Thymus (tissue), 11 donors: ENCODE measurements at regions not wholly inside any gene's neighbourhood (a gene's known extent, or its start where the extent isn't known, plus 50 kb on each side); places are given as distances from the start of the nearest gene placed in this dataset.

Experiments used
- DNase-seq, 9 donors: peaks; one replicate each; pipeline ENCODE4 v3.0.0-alpha.2; 2013; ENCODE audit warnings: low spot score in 9 of 9, low read depth in 6 of 9, missing footprints in 1 of 9
- H3K27ac ChIP-seq, 2 donors: one replicate each; pipeline ENCODE4 v1.5.1; 2013; ENCODE audit warnings: control low read depth in 1 of 2, low read depth in 1 of 2, low read length in 1 of 2, mild to moderate bottlenecking in 1 of 2, moderate library complexity in 1 of 2
- H3K27me3 ChIP-seq, 2 donors: one replicate each; pipeline ENCODE4 v1.5.1; 2013; ENCODE audit warnings: low read length in 1 of 2; ENCODE audit not compliant: control insufficient read depth in 2 of 2, insufficient read depth in 1 of 2
- H3K36me3 ChIP-seq, 2 donors: one replicate each; pipeline ENCODE4 v1.5.1; 2013; ENCODE audit warnings: low read length in 1 of 2, mild to moderate bottlenecking in 1 of 2, moderate library complexity in 1 of 2; ENCODE audit not compliant: control insufficient read depth in 2 of 2, insufficient read depth in 2 of 2
- H3K4me1 ChIP-seq, 2 donors: one replicate each; pipeline ENCODE4 v1.5.1; 2013; ENCODE audit warnings: low read length in 2 of 2; ENCODE audit not compliant: control insufficient read depth in 2 of 2, insufficient read depth in 2 of 2
- H3K4me3 ChIP-seq, 2 donors: one replicate each; pipeline ENCODE4 v1.5.1; 2013; ENCODE audit warnings: low read length in 2 of 2, control low read depth in 1 of 2, mild to moderate bottlenecking in 1 of 2
- H3K9me3 ChIP-seq, 2 donors: one replicate each; pipeline ENCODE4 v1.5.1; 2013; ENCODE audit warnings: low read length in 1 of 2, mild to moderate bottlenecking in 1 of 2; ENCODE audit not compliant: control insufficient read depth in 2 of 2, insufficient read depth in 1 of 2
- WGBS: extraction: QIAGEN DNeasy Blood & Tissue Kit; methylation state at CpG from one replicate; pipeline ENCODE4 v1.1.7; 2013; 5-methylcytosine and 5-hydroxymethylcytosine counted together
- donor health status: healthy.

DNA sequence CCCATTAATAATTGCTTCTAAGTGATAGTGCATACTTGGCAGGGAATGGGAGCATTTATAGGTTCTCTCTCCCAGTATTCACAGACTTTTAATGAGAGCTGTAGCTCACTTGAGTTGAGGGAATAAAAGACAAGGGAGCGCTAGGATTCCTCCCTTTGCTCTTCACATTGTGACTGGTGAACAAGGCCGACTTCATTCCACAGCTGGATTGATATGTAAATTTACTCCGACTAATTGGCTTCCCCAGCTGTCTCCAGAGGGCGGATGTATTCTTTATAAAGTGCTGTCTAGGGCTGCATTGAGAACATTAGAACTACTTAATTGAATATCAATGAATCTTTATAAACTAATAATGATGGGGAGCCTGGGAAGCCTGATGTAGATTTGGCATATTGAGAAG, 63.4 kb downstream of the GPR50 start:
- no peak overlapping the region for H3K4me3 ChIP-seq
- H3K36me3 ChIP-seq: no peaks in the 10 kb centered on the region
- DNase-seq: no peak
- H3K9me3 ChIP-seq: no peaks in the 10 kb centered on the region
- H3K27me3 ChIP-seq: no peaks in the 10 kb centered on the region
- H3K27ac ChIP-seq: no peak overlapping the region
- no peaks in the 10 kb centered on the region for H3K4me1 ChIP-seq
- 18% methylated on average over 4 of the region's 4 CpGs for WGBS

DNA sequence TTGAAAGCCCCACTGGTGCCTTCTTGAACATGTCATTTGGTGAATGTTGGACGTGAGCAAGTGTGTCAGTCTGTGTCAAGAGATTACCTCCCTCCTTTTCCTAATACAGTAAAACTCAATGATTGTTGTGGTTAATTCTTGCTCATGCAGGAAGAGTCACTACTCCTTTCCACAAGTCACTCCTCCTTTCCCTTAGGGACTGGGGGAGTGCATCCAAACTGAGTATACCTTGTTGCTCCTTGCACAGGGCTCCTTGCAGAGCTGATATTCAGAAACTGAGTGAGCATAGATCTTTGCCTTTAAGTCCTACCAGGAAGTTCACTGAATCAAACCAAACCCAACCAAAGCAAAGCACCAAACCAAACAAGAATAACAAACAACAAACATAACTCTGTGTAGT, 63.9 kb downstream of the GPR50 start:
- DNase-seq: no peak
- H3K9me3 ChIP-seq: no peaks in the 10 kb centered on the region
- no peaks in the 10 kb centered on the region for H3K36me3 ChIP-seq
- no peak overlapping the region for H3K4me3 ChIP-seq
- no peaks in the 10 kb centered on the region for H3K27me3 ChIP-seq
- 37% methylated on average over 1 of the region's 1 CpG for WGBS
- H3K27ac ChIP-seq: no peak overlapping the region
- H3K4me1 ChIP-seq: no peaks in the 10 kb centered on the region

DNA sequence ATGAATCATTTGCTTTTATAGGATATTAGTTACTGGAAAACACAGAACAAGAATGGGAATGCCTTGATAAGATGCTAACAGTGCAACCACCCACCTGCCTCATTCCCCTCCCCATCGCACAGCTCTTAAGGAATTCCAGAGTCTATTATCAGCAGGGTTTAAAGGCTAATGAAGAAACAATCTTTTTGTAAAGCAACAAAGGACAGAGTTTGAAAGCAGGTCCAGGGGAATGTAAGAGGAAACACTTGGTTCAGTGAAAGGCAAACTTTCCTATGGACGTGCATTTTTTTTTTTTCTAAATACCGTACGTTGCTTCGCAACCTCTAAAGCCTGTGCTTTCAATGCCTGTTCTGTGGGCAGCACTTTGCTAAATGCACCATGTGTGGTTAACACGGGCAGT, 92.5 kb downstream of the GPR50 start:
- no peaks in the 10 kb centered on the region for H3K27me3 ChIP-seq
- H3K27ac ChIP-seq: no peak overlapping the region
- no peak overlapping the region for H3K4me3 ChIP-seq
- WGBS: 87% methylated on average over 6 of the region's 6 CpGs
- no peaks in the 10 kb centered on the region for H3K9me3 ChIP-seq
- no peak for DNase-seq
- no peaks in the 10 kb centered on the region for H3K4me1 ChIP-seq
- no peaks in the 10 kb centered on the region for H3K36me3 ChIP-seq

DNA sequence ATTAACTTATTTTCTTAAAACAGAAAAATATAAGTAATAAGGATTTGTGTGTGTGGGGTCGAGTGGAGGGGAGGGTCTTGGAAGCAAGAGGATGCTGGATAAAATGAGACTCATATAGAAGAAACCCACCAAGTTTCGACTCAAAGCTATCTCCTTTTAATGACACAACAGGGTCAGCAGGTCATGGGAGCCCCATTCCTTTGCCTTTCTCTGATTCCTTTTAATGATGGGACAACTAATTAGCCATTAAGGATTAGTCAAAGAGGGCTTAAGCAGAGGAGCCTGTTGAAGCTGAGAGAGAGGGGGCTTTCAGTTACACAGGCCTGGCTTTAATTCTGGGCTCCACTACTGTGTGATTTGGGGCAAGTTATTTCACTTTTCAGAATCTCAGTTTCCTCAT, 102.8 kb downstream of the GPR50 start:
- 89% methylated on average over 2 of the region's 2 CpGs for WGBS
- H3K36me3 ChIP-seq: no peaks in the 10 kb centered on the region
- no peak overlapping the region for H3K27ac ChIP-seq
- no peak overlapping the region for H3K4me3 ChIP-seq
- H3K4me1 ChIP-seq: no peaks in the 10 kb centered on the region
- no peak for DNase-seq
- H3K27me3 ChIP-seq: no peaks in the 10 kb centered on the region
- no peaks in the 10 kb centered on the region for H3K9me3 ChIP-seq

DNA sequence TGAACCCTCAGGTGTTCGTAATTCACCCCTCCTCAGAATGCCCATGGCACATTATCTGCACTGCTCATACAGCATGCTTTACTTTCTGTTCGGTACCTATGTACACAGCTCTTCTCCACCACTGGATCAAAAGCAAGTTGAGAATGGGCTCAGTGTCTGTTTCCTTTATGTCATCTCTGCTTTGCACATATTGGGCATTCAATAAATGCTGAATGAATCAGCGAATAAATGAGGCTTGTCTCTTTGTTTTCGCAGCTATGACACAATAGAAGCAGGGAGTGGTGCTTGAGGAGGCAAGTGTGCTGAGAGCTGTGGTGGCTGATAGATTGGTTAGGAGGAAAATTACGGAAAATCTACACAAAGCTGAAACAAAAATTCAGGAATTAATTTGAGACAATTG, 109.1 kb upstream of the VMA21 start:
- no peak overlapping the region for H3K4me3 ChIP-seq
- no peak for DNase-seq
- H3K9me3 ChIP-seq: no peaks in the 10 kb centered on the region
- H3K4me1 ChIP-seq: no peaks in the 10 kb centered on the region
- WGBS: 91% methylated on average over 5 of the region's 5 CpGs
- no peaks in the 10 kb centered on the region for H3K36me3 ChIP-seq
- H3K27ac ChIP-seq: no peak overlapping the region
- no peaks in the 10 kb centered on the region for H3K27me3 ChIP-seq

DNA sequence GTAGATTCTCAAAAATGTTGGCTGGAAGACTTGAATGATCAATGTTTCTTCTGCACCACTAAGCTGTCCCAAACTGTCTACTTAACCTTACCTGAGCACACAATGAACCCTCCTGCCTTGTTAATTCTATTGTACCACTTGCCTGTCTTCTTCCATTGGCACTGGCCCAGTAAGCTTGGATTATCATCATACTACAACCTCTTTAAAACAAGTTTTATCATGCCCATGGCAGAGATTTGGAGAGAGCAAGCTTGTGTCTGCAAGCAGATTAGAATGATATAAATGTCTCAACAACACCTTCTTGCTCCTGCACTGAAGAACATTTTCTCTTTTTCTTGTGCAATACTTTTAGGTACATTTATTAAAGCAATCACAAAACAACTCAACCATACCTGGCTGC, 74.0 kb upstream of the VMA21 start:
- H3K36me3 ChIP-seq: no peaks in the 10 kb centered on the region
- DNase-seq: peak in 1 of 9 donors; percentile 7
- H3K27me3 ChIP-seq: no peaks in the 10 kb centered on the region
- no peaks in the 10 kb centered on the region for H3K9me3 ChIP-seq
- H3K4me3 ChIP-seq: no peak overlapping the region
- H3K4me1 ChIP-seq: no peaks in the 10 kb centered on the region
- H3K27ac ChIP-seq: no peak overlapping the region

DNA sequence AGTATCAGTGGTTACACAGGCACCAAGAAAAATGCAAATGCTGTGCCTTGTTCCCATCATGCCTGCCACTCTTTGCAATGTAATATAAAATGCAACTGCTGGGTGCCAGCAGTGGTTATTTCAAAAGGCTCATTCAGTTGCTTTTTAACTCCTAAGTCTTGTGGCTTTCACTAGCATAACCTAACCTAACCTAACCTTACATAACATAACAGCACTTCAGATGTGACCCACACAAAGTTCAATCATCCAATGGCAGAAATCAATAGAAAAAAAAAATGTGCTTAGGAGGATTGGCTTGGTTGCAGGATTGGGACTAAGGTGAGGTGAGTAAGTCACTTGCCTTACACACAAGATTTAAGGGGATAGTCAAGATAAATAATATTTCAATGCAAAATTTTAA, 60.2 kb upstream of the VMA21 start:
- Histone ChIP-seq H3K4me3 (no peak overlapping the region), H3K9me3 (no peaks in the 10 kb centered on the region), H3K27me3 (no peaks in the 10 kb centered on the region), H3K36me3 (no peaks in the 10 kb centered on the region), H3K27ac (no peak overlapping the region), H3K4me1 (no peaks in the 10 kb centered on the region)
- DNase-seq: no peak

DNA sequence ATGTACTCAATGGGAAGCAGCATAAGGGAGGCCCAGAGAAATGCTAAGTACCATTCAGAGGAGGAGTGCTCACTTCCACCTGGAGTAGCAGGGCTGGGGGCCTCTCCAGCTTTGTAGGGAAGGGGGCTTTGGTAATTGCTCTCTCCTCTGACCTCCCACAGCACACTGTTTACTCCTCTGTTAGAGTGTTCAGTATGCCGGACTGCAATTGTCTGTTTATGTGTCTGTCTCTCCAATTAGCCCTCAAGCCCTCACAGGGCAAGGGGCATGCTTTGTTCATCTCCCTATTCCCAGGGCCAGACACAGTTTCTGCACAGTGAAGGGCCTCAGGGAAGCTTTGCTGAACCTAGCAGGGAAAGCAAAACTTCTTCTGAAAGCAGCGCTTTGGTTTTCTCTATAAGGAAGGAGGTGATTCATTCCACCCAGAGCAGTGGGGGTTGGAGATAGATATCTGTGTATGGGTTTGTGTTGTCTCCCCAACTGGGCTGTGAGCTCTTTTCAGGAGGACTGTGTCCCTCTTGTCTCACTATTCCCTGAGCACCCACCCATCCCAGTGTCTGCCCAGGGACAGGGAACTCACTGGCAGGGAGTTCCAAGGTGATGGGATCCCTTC, 50.0 kb upstream of the VMA21 start:
- Histone ChIP-seq H3K4me3 (no peak overlapping the region), H3K27ac (no peak overlapping the region), H3K27me3 (no peaks in the 10 kb centered on the region), H3K9me3 (no peaks in the 10 kb centered on the region), H3K4me1 (no peaks in the 10 kb centered on the region), H3K36me3 (no peaks in the 10 kb centered on the region)
- WGBS: 66% methylated on average over 2 of the region's 2 CpGs
- DNase-seq: no peak
